IMR-90 (cell line): ENCODE measurements at regions not wholly inside any gene's neighbourhood (a gene's known extent, or its start where the extent isn't known, plus 50 kb on each side); places are given as distances from the start of the nearest gene placed in this dataset.

Source experiments
- CTCF ChIP-seq: conservative IDR thresholded peaks from 2 replicates; pipeline ENCODE4 v1.5.1; 2012; ENCODE audit warnings: mild to moderate bottlenecking, low read depth, low read length, improper control_type of control experiment
- MXI1 ChIP-seq: IDR thresholded peaks from 2 replicates; pipeline ENCODE4 v1.6.1; 2012; ENCODE audit warnings: low read depth, mild to moderate bottlenecking, low read length, moderate library complexity, borderline replicate concordance
- POLR2A ChIP-seq: IDR thresholded peaks from 2 replicates; pipeline ENCODE4 v1.6.1; 2012; ENCODE audit warnings: mild to moderate bottlenecking, low read depth, low read length

- TF ChIP-seq CTCF = no peak
- TF ChIP-seq MXI1 = no peak
- TF ChIP-seq POLR2A = no peak
These were observed 665.2 kb upstream of the ADGRL2 start for GRCh38 chr1:81135524-81135923.
